B cell (primary cell): ENCODE measurements at regions not wholly inside any gene's neighbourhood (a gene's known extent, or its start where the extent isn't known, plus 50 kb on each side); places are given as distances from the start of the nearest gene placed in this dataset.

Experiments
- ATAC-seq: fragments of 200-7000 bp; cut with Tn5 transposase; one replicate; pipeline ENCODE4 v1.10.0; 2021; ENCODE audit warnings: low read depth, mild to moderate bottlenecking, moderate number of reproducible peaks, moderate library complexity
- CTCF ChIA-PET: fragments of 350-600 bp; sonication (Branson Sonifier 250); formaldehyde crosslinking; loops from one replicate; lab custom pipeline; 2021; ENCODE audit warnings: antibody characterized with exemption, inconsistent platforms; lab: Charles Lee
- POLR2A ChIA-PET: fragments of 350-600 bp; sonication (Branson Sonifier 250); formaldehyde crosslinking; loops from one replicate; lab custom pipeline; 2021; ENCODE audit warnings: antibody characterized with exemption; lab: Charles Lee
- DNase-seq: peaks from one replicate; pipeline ENCODE4 v3.0.0; 2013
- H2AFZ ChIP-seq: 2 replicates; pipeline ENCODE4 v1.6.1; 2012; ENCODE audit warnings: mild to moderate bottlenecking, low read depth, low read length; ENCODE audit not compliant: insufficient read depth, poor library complexity, severe bottlenecking
- H3K27ac ChIP-seq, 2 donors: 1 replicate in 1 of 2; 2 replicates in 1 of 2; pipeline ENCODE4 v1.5.1; 2012 to 2013; ENCODE audit warnings: low read length in 2 of 2, mild to moderate bottlenecking in 2 of 2, moderate library complexity in 1 of 2
- H3K27me3 ChIP-seq, 4 experiments: fragments of 200-600 bp in 1 of 4; sonication (generic) in 1 of 4; replicated peaks in 1 of 4; 1 replicate in 2 of 4; 2 replicates in 2 of 4; pipeline versions ENCODE4 v1.6.1 to v1.7.0; 2013 to 2016; ENCODE audit warnings: low read length in 3 of 4, mild to moderate bottlenecking in 2 of 4, mixed read lengths in 1 of 4, moderate library complexity in 1 of 4; ENCODE audit not compliant: insufficient read depth in 4 of 4, control insufficient read depth in 3 of 4; ENCODE audit errors: control extremely low read depth in 1 of 4
- H3K36me3 ChIP-seq, 2 experiments: replicated peaks in 1 of 2; 1 replicate in 1 of 2; 2 replicates in 1 of 2; pipeline versions ENCODE4 v1.6.1 to v1.7.1; 2013; ENCODE audit warnings: low read length in 1 of 2; ENCODE audit not compliant: insufficient read depth in 2 of 2, control insufficient read depth in 1 of 2; ENCODE audit errors: control extremely low read depth in 1 of 2, extremely low read depth in 1 of 2
- H3K4me1 ChIP-seq, 2 donors: fragments of 200-600 bp in 1 of 2; sonication (generic) in 1 of 2; 1 replicate in 1 of 2; 2 replicates in 1 of 2; pipeline versions ENCODE4 v1.5.1 to v1.6.1; 2013 to 2017; ENCODE audit warnings: low read length in 2 of 2; ENCODE audit not compliant: control insufficient read depth in 2 of 2, insufficient read depth in 2 of 2
- H3K4me2 ChIP-seq: replicated peaks from 2 replicates; pipeline ENCODE3; 2012; ENCODE audit warnings: mild to moderate bottlenecking, low read depth, low read length; ENCODE audit not compliant: poor library complexity, severe bottlenecking
- H3K4me3 ChIP-seq, 5 experiments: fragments of 200-600 bp in 1 of 5; sonication (generic) in 1 of 5; 1 replicate in 3 of 5; 2 replicates in 2 of 5; pipeline versions ENCODE4 v1.5.1 to v1.7.0; 2011 to 2016; ENCODE audit warnings: low read length in 4 of 5, mild to moderate bottlenecking in 4 of 5, low read depth in 2 of 5, control low read depth in 1 of 5, moderate library complexity in 1 of 5; ENCODE audit not compliant: insufficient read depth in 1 of 5; ENCODE audit errors: control extremely low read depth in 1 of 5, extremely low read depth in 1 of 5
- H3K79me2 ChIP-seq: fragments of 200-600 bp; sonication (generic); one replicate; pipeline ENCODE4 v1.6.0; 2016; ENCODE audit warnings: low read length; ENCODE audit not compliant: control insufficient read depth, insufficient read depth
- H3K9ac ChIP-seq: fragments of 200-600 bp; sonication (generic); 2 replicates; pipeline ENCODE4 v1.6.1; 2017; ENCODE audit warnings: mild to moderate bottlenecking, low read length, moderate library complexity
- H3K9me3 ChIP-seq, 3 donors: one replicate each; pipeline versions ENCODE4 v1.6.1 to v1.7.1; 2013; ENCODE audit warnings: low read length in 2 of 3; ENCODE audit not compliant: control insufficient read depth in 2 of 3, insufficient read depth in 1 of 3; ENCODE audit errors: control extremely low read depth in 1 of 3
- H4K20me1 ChIP-seq: 2 replicates; pipeline ENCODE4 v1.6.0; 2012; ENCODE audit warnings: mild to moderate bottlenecking, low read length; ENCODE audit not compliant: insufficient read depth, control insufficient read depth, poor library complexity, severe bottlenecking
- H3K27ac Mint-ChIP-seq: one replicate; pipeline ENCODE4 v1.8.0; 2021; ENCODE audit warnings: mixed read lengths
- H3K27me3 Mint-ChIP-seq: one replicate; pipeline ENCODE4 v1.8.0; 2021; ENCODE audit warnings: mixed read lengths
- H3K4me1 Mint-ChIP-seq: one replicate; pipeline ENCODE4 v1.8.0; 2021; ENCODE audit warnings: mixed read lengths
- H3K4me3 Mint-ChIP-seq: one replicate; pipeline ENCODE4 v1.8.0; 2021; ENCODE audit warnings: mixed read lengths
- H3K9me3 Mint-ChIP-seq: one replicate; pipeline ENCODE4 v1.8.0; 2022; ENCODE audit warnings: mixed read lengths; ENCODE audit not compliant: insufficient read depth
- EZH2 ChIP-seq: IDR thresholded peaks from 2 replicates; pipeline ENCODE4 v1.6.1; 2012; ENCODE audit warnings: borderline replicate concordance, low read depth, mild to moderate bottlenecking, moderate library complexity, low read length; ENCODE audit not compliant: insufficient read depth, poor library complexity, severe bottlenecking
- WGBS: methylation state at CpG from one replicate; pipeline ENCODE4 v1.1.5; 2013; ENCODE audit warnings: missing lambda C conversion rate; ENCODE audit not compliant: insufficient coverage; 5-methylcytosine and 5-hydroxymethylcytosine counted together
- intact Hi-C: fragments of 100-400 bp; cut with micrococcal nuclease; formaldehyde crosslinking; loops from one replicate; pipeline ENCODE4 v1.10.0; 2022
- TF ChIP-seq, protein P1 (sequence below): fragments of 200-600 bp; IDR thresholded peaks from one replicate; pipeline ENCODE4 v1.8.0; 2022; ENCODE audit warnings: antibody characterized with exemption, mild to moderate bottlenecking

DNA sequence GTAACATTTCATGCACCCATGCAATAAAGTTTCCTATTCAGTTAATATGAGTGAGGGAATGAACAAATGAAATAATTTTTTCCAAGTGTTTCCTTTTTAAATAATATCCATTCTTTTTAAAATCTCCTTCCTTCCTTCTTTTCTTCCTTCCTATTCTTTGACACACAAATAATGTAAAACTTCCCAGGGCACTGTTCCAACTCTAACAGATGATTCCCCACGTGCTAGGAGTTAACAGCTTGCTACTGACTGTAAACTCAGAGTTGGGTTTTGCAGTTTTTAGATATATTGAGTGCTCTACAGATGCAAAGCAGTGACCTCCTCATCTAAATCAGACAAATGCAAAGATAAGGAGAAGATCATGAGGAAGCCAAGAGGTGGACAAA, 54.0 kb upstream of the POU2F1 start:
- H4K20me1 ChIP-seq: no peaks in the 10 kb centered on the region
- Mint-ChIP-seq H3K9me3 (no peaks in the 10 kb centered on the region), H3K27me3 (peaks cover 48% of the 10 kb centered on the region), H3K4me3 (no peak overlapping the region), H3K27ac (no peak overlapping the region), H3K4me1 (no peaks in the 10 kb centered on the region)
- H3K79me2 ChIP-seq: no peaks in the 10 kb centered on the region
- no peak for ATAC-seq
- no peak overlapping the region for H3K27ac ChIP-seq
- H3K9ac ChIP-seq: no peak overlapping the region
- no peak overlapping the region for H3K4me3 ChIP-seq
- TF ChIP-seq, protein P1, sequence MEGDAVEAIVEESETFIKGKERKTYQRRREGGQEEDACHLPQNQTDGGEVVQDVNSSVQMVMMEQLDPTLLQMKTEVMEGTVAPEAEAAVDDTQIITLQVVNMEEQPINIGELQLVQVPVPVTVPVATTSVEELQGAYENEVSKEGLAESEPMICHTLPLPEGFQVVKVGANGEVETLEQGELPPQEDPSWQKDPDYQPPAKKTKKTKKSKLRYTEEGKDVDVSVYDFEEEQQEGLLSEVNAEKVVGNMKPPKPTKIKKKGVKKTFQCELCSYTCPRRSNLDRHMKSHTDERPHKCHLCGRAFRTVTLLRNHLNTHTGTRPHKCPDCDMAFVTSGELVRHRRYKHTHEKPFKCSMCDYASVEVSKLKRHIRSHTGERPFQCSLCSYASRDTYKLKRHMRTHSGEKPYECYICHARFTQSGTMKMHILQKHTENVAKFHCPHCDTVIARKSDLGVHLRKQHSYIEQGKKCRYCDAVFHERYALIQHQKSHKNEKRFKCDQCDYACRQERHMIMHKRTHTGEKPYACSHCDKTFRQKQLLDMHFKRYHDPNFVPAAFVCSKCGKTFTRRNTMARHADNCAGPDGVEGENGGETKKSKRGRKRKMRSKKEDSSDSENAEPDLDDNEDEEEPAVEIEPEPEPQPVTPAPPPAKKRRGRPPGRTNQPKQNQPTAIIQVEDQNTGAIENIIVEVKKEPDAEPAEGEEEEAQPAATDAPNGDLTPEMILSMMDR: no peak
- H3K9me3 ChIP-seq: peaks cover 0 to 3% (median 0%) of the 10 kb centered on the region in 3 donors
- no peak overlapping the region for H2AFZ ChIP-seq
- no CpG with 5 or more reads among the region's 1 CpG for WGBS
- H3K4me2 ChIP-seq: no peak overlapping the region
- POLR2A ChIA-PET: no interaction called here
- CTCF ChIA-PET: interaction anchor here (0.6 to 0.8 kb wide), 2 partner anchors 32 to 104 kb away, joined by 3 to 5 read pairs; no protein-coding TSS in a partner anchor
- no peak for DNase-seq
- no peaks in the 10 kb centered on the region for H3K4me1 ChIP-seq
- H3K36me3 ChIP-seq: no peaks in the 10 kb centered on the region
- intact Hi-C loops: no loop called here
- peaks cover 0 to 10% (median 5%) of the 10 kb centered on the region in 4 experiments for H3K27me3 ChIP-seq

GRCh38 chr1:167168424-167168823, 52.3 kb upstream of the POU2F1 start:
- H3K27ac Mint-ChIP-seq: no peak overlapping the region
- Histone ChIP-seq H3K79me2 (no peaks in the 10 kb centered on the region), H3K36me3 (no peaks in the 10 kb centered on the region), H3K27me3 (peaks cover 0 to 14% (median 5%) of the 10 kb centered on the region in 4 experiments), H3K9ac (no peak overlapping the region), H4K20me1 (no peaks in the 10 kb centered on the region), H3K4me1 (no peaks in the 10 kb centered on the region), H3K9me3 (peaks cover 0 to 3% (median 0%) of the 10 kb centered on the region in 3 donors), H2AFZ (no peak overlapping the region), H3K4me3 (no peak overlapping the region), H3K27ac (no peak overlapping the region), H3K4me2 (no peak overlapping the region)
- no peak overlapping the region for H3K4me3 Mint-ChIP-seq
- peaks cover 39% of the 10 kb centered on the region for H3K27me3 Mint-ChIP-seq
- ChIA-PET CTCF (no interaction called here), POLR2A (no interaction called here)
- 87% methylated on average over 3 of the region's 7 CpGs for WGBS
- no peaks in the 10 kb centered on the region for H3K4me1 Mint-ChIP-seq
- DNase-seq (no peak), ATAC-seq (no peak)
- no peaks in the 10 kb centered on the region for H3K9me3 Mint-ChIP-seq
- intact Hi-C loops: no loop called here
- TF ChIP-seq EZH2: no peak
- TF ChIP-seq, protein P1: no peak
